ENCODE measurements at regions not wholly inside any gene's neighbourhood (a gene's known extent, or its start where the extent isn't known, plus 50 kb on each side); places are given as distances from the start of the nearest gene placed in this dataset.

DNA sequence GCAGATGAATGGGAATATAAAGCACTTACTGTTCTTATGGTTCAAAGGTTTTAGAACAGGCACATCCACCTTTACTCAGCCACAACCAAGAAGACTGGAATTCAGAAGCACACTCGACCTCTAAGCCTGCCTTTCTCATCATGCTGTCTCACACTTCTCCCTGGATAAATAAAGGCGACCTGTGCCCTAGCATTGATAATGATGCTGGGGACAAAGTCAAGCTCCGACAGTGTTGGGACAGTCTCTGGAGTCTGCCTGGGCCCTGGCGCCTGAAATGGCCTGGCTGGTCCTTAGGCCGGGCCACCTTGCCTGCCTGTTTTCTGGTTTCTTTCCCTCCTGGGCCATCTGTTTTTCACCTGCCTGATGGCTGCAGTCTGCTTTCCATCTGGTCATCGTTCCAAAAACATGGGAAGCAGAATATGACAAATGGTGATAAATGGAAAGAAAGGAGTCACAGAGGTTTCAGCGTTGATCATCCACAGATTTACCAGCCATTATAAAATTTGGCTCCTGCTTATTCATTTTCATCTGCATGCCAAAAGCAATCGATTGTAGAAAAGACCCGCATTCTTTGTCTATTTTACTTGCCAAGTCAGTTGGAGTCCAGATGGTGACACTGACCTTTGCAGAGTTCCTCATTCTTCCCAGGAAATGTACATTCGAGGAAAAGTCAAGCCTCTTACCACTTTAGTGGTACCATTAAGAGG lies 91.2 kb upstream of the KCNJ15 start:
- DNase-seq: no peak

DNA sequence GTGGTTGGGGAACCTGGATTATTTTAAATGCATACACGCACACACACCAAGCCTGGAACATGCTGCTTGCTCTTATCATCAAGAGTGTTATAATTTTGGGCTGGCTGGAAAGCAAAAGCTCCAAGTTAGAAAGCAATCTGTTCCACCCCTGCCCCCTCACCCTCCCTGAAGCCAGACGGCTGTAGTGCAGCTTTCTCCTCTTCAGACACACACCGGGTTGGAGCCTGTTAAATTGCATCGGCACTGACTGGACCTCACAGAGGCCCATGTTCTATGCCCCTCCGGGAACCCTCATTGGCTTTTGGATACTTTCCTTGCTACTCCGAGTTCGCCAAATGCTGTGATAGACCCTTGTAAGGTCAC lies 90.6 kb upstream of the KCNJ15 start:
- no peak for DNase-seq

DNA sequence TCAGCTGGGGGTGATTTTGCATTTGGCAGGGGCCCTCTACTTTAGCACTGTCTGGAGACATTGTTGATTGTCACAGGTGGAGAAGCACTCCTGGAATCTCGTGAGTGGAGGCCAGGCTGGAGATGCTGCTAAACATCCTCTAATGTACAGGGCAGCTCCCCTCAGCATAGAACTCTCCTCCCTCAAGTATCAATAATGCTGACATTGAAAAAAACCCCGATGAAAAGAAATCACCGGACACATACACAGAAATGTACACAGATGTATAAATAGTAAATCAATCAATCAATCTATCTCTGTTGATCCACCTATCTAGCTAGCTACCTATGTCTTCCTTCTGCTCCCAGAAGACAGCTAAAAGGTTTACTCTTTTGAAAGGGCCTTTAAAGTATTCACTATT lies 89.4 kb upstream of the KCNJ15 start:
- DNase-seq: no peak

DNA sequence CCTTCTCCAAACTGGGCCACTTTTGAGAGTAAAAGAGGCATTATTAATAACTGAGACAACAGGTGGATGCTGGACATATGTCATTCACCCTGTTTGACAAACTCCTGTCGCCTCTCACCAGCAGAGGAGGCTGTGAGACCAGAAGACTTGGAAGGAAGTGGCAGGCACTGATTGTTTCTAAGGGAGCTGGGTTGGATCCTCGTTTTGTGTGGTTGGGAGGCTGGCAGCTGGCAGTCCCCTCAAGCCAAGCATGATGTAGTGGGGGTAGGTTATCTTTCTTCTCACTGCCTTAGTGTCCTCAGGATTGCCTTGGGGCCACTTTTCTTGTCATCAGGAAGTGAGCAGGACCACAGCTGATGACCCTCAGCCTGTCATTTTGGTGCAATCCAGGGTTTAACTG lies 86.5 kb upstream of the KCNJ15 start:
- DNase-seq: no peak

DNA sequence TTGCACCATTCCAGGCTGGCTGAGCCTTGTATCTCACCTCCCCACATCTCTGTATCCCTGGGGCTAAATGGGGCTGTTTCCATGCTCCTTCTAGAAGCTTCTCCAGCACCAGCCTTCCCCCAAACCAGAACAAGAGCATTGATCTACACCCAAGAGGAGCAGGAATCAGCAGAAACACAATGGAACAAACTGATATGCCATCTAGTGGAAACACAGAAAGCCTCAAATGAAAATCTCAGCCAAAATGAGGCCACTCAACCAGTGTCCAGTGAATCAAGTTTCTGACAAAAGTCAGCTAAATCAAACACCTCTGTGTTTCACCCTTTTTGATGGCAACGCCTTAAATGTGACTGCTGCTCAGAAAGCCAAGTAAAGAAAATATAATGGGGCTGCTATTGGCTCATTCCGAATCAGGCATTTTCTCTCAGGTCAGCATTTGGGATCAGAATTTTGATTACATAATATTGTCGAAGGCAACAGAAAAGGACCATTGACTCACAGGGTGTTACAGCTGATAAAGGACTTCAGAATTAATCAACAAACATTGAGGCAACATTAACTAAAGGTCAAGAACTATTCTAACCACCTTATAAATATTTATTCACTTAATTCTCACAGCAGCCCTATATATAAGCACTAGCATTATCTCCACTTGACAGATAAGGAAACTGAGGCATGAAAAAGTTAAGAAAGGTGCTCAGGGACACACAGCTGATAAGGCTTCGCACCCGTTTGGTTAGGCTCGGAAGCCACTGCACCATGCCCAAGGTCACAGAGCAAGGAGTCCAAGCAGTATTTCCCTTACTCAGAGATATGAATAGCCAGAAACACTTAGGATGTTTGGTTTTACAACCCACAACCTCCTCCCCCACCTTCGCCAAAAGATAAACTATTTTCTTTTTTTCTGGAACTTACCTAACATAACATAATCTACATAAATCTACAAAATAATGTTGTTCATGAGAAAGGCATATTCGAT lies 85.8 kb upstream of the KCNJ15 start:
- no peak for DNase-seq

- DNase-seq: no peak
Observed at GRCh38 chr21:38171723-38172344, 85.0 kb upstream of the KCNJ15 start.

- no peak for DNase-seq
Observed at GRCh38 chr21:38173276-38174035, 83.3 kb upstream of the KCNJ15 start.

GRCh38 chr21:38175306-38175705 lies 81.5 kb upstream of the KCNJ15 start:
- no peak for DNase-seq

DNA sequence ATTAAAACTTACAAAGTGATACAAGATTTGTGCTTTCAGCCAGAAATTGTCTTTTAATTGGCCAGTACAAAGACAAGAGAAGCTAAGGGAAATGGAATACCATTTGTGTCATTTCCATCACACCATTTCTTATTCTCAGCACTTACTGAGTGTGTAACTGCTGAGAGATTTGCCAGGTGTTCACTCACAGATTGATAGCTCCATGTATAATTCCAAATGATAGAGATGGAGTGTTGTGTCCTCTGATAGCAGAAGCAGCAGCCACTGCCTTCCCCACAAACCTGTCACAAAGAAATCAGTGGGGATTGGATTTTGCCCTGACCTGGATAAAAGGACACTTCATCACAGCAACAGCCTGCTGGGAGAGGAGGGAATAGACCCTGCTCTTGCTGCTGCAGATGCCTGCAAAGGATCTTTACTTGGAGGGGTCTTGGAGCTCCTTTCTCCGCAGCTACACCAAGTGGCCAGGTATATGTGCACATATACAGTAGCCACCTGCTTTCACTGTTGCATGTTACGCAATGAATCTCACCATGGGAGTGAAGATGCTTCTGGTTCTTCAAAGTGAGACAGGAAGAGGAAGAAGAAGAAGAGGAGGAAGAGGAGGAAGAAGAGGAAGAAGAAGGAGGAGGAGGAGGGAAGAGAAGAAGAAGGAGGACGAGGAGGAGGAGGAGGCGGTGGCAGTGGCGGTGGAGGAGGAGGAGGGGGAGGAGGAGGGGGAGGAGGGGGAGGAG lies 78.7 kb upstream of the KCNJ15 start:
- DNase-seq: no peak

DNA sequence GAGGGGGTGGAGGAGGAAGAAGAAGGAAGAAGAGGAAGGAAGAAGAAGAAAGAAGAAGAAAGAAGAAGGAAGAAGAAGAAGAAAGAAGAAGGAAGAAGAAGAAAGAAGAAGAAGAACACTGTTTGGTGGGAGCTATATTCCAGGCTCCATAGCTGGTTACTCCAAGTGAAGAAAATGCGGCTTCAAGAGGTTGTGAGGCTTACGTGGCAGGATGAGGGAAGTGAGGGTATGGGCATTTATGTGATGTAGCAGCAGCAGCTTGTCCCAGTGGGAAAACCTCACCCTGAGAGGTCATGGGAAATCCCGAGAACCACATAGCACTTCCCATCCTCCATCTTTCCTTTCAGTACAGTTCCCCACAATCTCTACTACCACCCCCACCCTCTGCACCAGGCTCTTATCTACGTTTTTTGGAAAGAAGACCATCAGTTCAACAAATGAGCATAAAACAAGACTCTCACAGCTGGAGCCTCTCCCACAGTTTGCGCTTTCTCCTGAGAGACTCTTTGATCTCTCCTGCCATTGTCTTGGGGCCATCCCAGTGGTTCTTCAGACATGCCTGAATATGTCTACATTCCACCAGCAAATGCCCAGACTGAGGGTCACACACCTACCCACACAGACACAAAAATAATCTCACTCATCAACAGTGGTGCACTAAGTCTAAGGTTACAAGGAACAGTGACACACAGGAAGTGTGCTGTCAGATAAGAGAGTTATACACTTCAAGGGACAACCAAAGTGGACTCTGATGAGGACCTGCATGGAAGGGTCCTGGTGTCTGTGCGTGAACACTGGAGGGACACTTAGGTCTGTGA lies 77.9 kb upstream of the KCNJ15 start:
- no peak for DNase-seq

- DNase-seq: no peak
Observed at GRCh38 chr21:38179511-38179910, 77.3 kb upstream of the KCNJ15 start.

DNA sequence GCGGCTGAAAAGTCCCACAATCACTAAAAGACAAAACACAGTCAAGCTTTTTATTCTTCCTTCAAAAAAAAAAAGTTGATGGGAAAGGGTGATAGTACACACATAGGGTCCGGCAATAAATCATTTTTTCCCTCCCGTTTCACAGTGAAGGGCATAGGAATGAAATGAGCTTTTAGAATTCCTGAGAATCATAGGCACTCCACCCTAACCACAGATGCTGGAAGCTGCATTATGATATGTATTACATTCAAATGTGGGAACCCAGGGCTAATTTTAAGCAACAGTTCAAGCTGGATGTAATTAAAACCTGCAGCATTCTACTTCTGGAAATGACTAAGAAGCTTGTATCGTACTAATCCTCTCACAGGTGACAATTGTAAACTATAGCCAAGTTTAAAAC lies 75.7 kb upstream of the KCNJ15 start:
- no peak for DNase-seq

DNA sequence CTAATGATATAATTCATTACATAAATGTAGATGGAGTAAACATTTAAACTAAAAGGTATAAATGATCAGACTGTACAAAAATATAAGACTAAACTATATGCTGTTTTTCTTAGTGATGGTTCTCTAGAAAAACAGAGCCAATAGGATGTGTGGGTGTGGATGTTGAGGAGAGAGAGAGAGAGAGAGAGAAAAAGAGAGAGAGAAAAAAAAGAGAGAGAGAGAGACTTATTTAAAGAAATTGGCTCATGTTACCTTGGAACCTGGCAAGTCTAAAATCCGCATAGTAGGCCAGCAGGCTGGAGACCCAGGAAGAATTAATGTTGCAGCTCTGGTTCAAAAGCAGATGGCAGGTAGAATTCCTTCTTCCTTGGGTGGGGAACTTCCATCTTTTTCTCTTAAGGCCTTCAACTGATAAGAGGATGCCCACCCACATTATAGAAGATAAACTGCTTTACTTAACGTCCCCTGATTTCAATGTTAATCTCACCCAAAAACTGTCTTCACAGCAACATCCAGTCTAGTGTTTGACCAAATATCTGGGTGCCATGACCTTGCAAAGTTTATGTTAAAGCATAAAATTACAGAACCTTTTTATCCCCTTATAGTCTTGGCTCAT lies 74.3 kb upstream of the KCNJ15 start:
- no peak for DNase-seq

DNA sequence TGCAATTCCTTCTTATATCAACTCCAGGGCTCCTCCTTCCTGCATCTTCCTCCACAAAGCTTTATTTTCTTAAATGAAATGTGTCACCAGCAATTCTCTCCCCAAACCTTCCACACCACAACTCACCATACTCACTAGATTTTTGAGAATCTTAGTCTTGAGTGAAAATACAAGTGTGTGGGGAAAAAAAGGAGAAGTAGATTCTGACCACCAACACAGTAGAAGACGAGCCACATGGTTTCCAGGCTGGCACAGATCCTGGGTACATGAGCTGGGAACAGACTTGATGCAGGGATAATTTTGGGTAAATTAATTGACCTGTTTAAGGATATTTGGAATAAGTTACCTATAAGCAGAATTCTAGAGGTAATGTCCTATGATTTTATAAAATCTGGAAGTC lies 72.8 kb upstream of the KCNJ15 start:
- no peak for DNase-seq

GRCh38 chr21:38186661-38187270 lies 70.0 kb upstream of the KCNJ15 start:
- no peak for DNase-seq

GRCh38 chr21:38188037-38188436 lies 68.8 kb upstream of the KCNJ15 start:
- no peak for DNase-seq

DNA sequence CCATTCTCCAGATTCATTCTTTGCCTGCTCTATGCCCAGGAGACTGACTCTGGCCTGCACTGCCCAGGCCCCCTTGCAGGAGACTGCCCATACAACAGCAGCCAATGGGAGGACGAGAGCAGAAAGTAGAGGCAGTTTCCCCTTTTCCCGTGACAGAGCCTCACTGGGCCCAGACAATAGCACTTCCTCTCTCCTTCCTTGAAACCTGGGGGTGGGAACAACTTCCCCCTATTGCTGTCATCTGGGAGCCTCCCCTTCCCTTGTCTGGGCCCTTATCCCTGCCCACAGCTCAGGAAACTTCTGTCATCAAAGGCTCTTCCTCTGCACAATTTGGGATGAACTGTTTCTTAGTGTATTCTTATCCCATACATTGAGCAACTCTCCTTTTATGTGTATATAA lies 60.8 kb upstream of the KCNJ15 start:
- no peak for DNase-seq

DNA sequence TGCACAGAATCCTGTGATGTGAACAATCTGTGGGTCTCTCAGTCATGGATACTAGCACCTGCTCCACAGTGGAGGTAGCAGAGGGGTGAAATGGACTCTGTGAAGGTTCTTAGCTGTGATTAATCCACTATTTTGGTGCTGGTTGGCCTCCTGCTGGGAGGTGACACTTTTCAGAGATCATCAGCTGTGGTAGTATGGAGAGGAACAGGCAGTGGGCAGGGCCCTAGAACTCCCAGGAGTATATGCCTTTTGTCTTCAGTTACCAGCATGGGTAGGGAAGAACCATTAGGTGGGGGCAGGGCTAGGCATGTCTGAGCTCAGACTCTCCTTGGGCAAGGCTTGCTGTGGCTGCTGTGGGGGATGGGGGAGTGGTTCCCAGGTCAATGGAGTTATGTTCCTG lies 54.0 kb upstream of the KCNJ15 start:
- DNase-seq: no peak

- DNase-seq: no peak
Observed at GRCh38 chr21:38203229-38203628, 53.6 kb upstream of the KCNJ15 start.

DNA sequence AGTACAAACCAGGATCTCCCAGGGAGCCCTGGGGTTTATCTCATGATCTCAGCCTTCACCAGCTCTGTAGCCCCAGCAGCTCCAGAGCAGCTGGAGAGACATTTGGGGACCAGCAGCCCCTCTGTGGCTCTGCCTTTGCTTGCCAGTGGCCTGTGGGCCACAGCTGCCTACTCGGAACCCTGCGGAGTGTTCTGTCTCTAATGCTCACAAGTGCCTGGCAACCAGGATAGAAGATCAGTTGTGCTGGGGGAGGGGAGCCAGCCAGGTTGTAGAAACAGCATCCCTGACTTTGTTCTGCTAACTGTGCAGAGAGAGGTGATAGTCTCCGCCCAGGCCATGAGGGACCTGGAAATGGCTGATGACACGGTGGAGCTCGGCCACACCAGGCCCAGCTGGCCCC lies 50.9 kb upstream of the KCNJ15 start:
- no peak for DNase-seq

DNA sequence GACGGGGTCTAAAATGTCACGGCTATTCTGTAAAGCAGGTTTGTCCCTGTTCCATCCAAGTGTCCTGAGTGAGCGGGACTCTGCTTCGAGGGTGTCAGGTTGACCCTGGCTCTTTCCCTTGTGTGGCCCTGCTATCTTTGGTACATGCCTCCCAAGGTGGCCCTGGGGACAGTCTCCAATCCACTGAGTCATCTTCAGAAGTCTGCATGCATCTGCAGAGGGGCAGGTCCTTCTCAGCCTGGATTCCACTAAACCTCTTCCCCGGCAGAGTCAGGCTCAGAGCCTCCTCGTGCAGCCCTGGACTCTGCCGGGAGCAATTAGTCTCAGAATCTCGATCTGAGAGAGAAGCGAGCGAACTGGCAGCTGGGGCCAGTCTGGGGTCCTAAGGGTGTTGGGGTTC lies 50.1 kb upstream of the KCNJ15 start:
- DNase-seq: no peak

All from KG1 (cell line).